GM19238 (cell line): ENCODE measurements at regions not wholly inside any gene's neighbourhood (a gene's known extent, or its start where the extent isn't known, plus 50 kb on each side); places are given as distances from the start of the nearest gene placed in this dataset.
"Not testable (repeated sequence)": the region's sequence is repeated elsewhere in the genome, so short reads cannot be mapped to it uniquely, and the experiment has no call there.

Experiments used
- DNase-seq: peaks from one replicate; pipeline ENCODE4 v3.0.0; 2011; ENCODE audit warnings: low spot score; ENCODE audit not compliant: insufficient read length

- DNase-seq: no peak
Measured at GRCh38 chr5:156019571-156020180, 307.3 kb upstream of the SGCD start.

- no peak for DNase-seq
Measured at GRCh38 chr5:156020647-156021046, 306.3 kb upstream of the SGCD start.

- DNase-seq: no peak
Measured at GRCh38 chr5:156021866-156022265, 305.1 kb upstream of the SGCD start.

- no peak for DNase-seq
Measured at GRCh38 chr5:156025656-156026055, 301.3 kb upstream of the SGCD start.

GRCh38 chr5:156031181-156031580 is 295.8 kb upstream of the SGCD start:
- no peak for DNase-seq

- DNase-seq: no peak
Measured at GRCh38 chr5:156036640-156037039, 290.3 kb upstream of the SGCD start.

- DNase-seq: no peak
Measured at GRCh38 chr5:156037151-156037909, 289.6 kb upstream of the SGCD start.

- no peak for DNase-seq
Measured at GRCh38 chr5:156042726-156043125, 284.2 kb upstream of the SGCD start.

- no peak for DNase-seq
Measured at GRCh38 chr5:156043351-156043750, 283.6 kb upstream of the SGCD start.

- DNase-seq: no peak
Measured at GRCh38 chr5:156051972-156052371, 275.0 kb upstream of the SGCD start.

GRCh38 chr5:156052656-156053055 is 274.3 kb upstream of the SGCD start:
- DNase-seq: no peak

GRCh38 chr5:156053056-156053455 is 273.9 kb upstream of the SGCD start:
- DNase-seq: no peak

- no peak for DNase-seq
Measured at GRCh38 chr5:156076912-156077311, 250.1 kb upstream of the SGCD start.

- no peak for DNase-seq
Measured at GRCh38 chr5:156087577-156088110, 239.3 kb upstream of the SGCD start.

- not testable (repeated sequence) for DNase-seq
Measured at GRCh38 chr5:156089955-156090940, 236.7 kb upstream of the SGCD start.

GRCh38 chr5:156093024-156093423 is 233.9 kb upstream of the SGCD start:
- DNase-seq: no peak

- no peak for DNase-seq
Measured at GRCh38 chr5:156094001-156094400, 233.0 kb upstream of the SGCD start.

GRCh38 chr5:156095709-156096241 is 231.2 kb upstream of the SGCD start:
- DNase-seq: no peak

GRCh38 chr5:156096259-156096658 is 230.7 kb upstream of the SGCD start:
- no peak for DNase-seq

- no peak for DNase-seq
Measured at GRCh38 chr5:156103155-156103885, 223.6 kb upstream of the SGCD start.
